HepG2 (cell line): ENCODE measurements at regions not wholly inside any gene's neighbourhood (a gene's known extent, or its start where the extent isn't known, plus 50 kb on each side); places are given as distances from the start of the nearest gene placed in this dataset.

ENCODE experiments used
- AGO2 ChIP-seq: fragments of 200-400 bp; formaldehyde crosslinking; optimal IDR thresholded peaks from 2 replicates; pipeline ENCODE3; 2017; ENCODE audit warnings: mild to moderate bottlenecking, low read depth, low read length, moderate library complexity
- CBX1 ChIP-seq: IDR thresholded peaks from one replicate; pipeline ENCODE4 v1.6.1; 2016; ENCODE audit warnings: antibody characterized with exemption, low read depth
- HNRNPK ChIP-seq: fragments of 200-400 bp; formaldehyde crosslinking; IDR thresholded peaks from 2 replicates; pipeline ENCODE4 v1.6.1; 2018; ENCODE audit warnings: low read length, low read depth, moderate library complexity, mild to moderate bottlenecking; ENCODE audit not compliant: poor library complexity, severe bottlenecking
- NFYB ChIP-seq: sonication (generic); formaldehyde crosslinking; IDR thresholded peaks from 2 replicates; pipeline ENCODE4 v1.4.0; 2020; ENCODE audit warnings: missing genetic modification reagents
- NKX3-1 ChIP-seq: sonication (generic); formaldehyde crosslinking; IDR thresholded peaks from 2 replicates; pipeline ENCODE4 v1.5.0; 2020; ENCODE audit warnings: missing genetic modification reagents
- PHF5A ChIP-seq: IDR thresholded peaks from one replicate; pipeline ENCODE4 v1.6.1; 2018; ENCODE audit warnings: low read depth, missing genetic modification reagents; ENCODE audit not compliant: unreplicated experiment
- POLR2AphosphoS2 ChIP-seq: IDR thresholded peaks from 2 replicates; pipeline ENCODE4 v1.6.1; 2011; ENCODE audit warnings: low read depth, low read length, improper control_type of control experiment
- REPIN1 ChIP-seq: sonication (generic); formaldehyde crosslinking; IDR thresholded peaks from 2 replicates; pipeline ENCODE4 v1.8.0; 2022; ENCODE audit warnings: missing genetic modification reagents, low read depth, mild to moderate bottlenecking, borderline replicate concordance
- RXRA ChIP-seq: sonication (generic); formaldehyde crosslinking; IDR thresholded peaks from 2 replicates; pipeline ENCODE4 v1.5.1; 2020; ENCODE audit warnings: missing genetic modification reagents
- SRSF9 ChIP-seq: fragments of 200-400 bp; formaldehyde crosslinking; IDR thresholded peaks from 2 replicates; pipeline ENCODE4 v1.6.1; 2018; ENCODE audit warnings: borderline replicate concordance, mild to moderate bottlenecking, low read depth, low read length; ENCODE audit not compliant: insufficient read depth, poor library complexity, severe bottlenecking
- ZNF224 ChIP-seq: sonication (generic); formaldehyde crosslinking; IDR thresholded peaks from 2 replicates; pipeline ENCODE4 v1.5.0; 2020; ENCODE audit warnings: mild to moderate bottlenecking, missing genetic modification reagents
- ZNF274 ChIP-seq: sonication (generic); formaldehyde crosslinking; IDR thresholded peaks from 2 replicates; pipeline ENCODE4 v1.5.1; 2020; ENCODE audit warnings: mild to moderate bottlenecking, missing genetic modification reagents
- TF ChIP-seq, protein P1 (sequence below): sonication (generic); formaldehyde crosslinking; IDR thresholded peaks from 2 replicates; pipeline ENCODE4 v1.9.0; 2021; ENCODE audit warnings: missing genetic modification reagents, mild to moderate bottlenecking, borderline replicate concordance
- TF ChIP-seq, protein P2 (sequence below), 2 experiments: IDR thresholded peaks; 2 replicates each; pipeline ENCODE4 v1.6.1; 2011 to 2012; ENCODE audit warnings: low read length in 2 of 2, borderline replicate concordance in 1 of 2, low read depth in 1 of 2, mild to moderate bottlenecking in 1 of 2, moderate library complexity in 1 of 2

DNA sequence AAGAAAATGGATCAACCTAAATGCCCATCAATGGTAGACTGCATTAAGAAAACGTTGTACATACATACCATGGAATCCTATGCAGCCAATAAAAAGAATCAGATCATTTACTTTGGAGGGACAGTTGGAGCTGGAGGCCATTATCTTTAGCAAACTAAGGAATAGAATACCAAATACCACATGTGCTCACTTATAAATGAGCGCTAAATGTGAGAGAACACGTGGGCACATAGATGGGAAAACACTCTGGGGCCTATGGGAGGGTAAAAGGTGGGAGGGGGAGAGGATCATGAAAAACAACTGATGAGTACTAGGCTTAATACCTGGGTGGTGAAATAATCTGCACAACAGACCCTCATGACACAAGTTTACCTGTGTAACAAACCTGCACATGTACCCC is 1729.9 kb upstream of the PCDH10 start:
- TF ChIP-seq SRSF9 (no peak), POLR2AphosphoS2 (no peak), NFYB (CRISPR knock-in tag) (no peak), ZNF224 (CRISPR knock-in tag) (no peak), CBX1 (no peak), HNRNPK (no peak), AGO2 (no peak), REPIN1 (CRISPR knock-in tag) (no peak), PHF5A (CRISPR knock-in tag) (no peak), ZNF274 (CRISPR knock-in tag) (no peak), NKX3-1 (CRISPR knock-in tag) (no peak), RXRA (CRISPR knock-in tag) (no peak)
- TF ChIP-seq, protein P1, sequence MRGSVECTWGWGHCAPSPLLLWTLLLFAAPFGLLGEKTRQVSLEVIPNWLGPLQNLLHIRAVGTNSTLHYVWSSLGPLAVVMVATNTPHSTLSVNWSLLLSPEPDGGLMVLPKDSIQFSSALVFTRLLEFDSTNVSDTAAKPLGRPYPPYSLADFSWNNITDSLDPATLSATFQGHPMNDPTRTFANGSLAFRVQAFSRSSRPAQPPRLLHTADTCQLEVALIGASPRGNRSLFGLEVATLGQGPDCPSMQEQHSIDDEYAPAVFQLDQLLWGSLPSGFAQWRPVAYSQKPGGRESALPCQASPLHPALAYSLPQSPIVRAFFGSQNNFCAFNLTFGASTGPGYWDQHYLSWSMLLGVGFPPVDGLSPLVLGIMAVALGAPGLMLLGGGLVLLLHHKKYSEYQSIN (CRISPR knock-in tag) = no peak
- TF ChIP-seq, protein P2, sequence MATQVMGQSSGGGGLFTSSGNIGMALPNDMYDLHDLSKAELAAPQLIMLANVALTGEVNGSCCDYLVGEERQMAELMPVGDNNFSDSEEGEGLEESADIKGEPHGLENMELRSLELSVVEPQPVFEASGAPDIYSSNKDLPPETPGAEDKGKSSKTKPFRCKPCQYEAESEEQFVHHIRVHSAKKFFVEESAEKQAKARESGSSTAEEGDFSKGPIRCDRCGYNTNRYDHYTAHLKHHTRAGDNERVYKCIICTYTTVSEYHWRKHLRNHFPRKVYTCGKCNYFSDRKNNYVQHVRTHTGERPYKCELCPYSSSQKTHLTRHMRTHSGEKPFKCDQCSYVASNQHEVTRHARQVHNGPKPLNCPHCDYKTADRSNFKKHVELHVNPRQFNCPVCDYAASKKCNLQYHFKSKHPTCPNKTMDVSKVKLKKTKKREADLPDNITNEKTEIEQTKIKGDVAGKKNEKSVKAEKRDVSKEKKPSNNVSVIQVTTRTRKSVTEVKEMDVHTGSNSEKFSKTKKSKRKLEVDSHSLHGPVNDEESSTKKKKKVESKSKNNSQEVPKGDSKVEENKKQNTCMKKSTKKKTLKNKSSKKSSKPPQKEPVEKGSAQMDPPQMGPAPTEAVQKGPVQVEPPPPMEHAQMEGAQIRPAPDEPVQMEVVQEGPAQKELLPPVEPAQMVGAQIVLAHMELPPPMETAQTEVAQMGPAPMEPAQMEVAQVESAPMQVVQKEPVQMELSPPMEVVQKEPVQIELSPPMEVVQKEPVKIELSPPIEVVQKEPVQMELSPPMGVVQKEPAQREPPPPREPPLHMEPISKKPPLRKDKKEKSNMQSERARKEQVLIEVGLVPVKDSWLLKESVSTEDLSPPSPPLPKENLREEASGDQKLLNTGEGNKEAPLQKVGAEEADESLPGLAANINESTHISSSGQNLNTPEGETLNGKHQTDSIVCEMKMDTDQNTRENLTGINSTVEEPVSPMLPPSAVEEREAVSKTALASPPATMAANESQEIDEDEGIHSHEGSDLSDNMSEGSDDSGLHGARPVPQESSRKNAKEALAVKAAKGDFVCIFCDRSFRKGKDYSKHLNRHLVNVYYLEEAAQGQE (IDR thresholded peaks at IDR 0.05; ENCODE audit: borderline replicate concordance in 1 of 2, low read depth in 1 of 2, low read length in 2 of 2) = no peak
